RCC 7860 (cell line): ENCODE measurements at regions not wholly inside any gene's neighbourhood (a gene's known extent, or its start where the extent isn't known, plus 50 kb on each side); places are given as distances from the start of the nearest gene placed in this dataset.
"Not testable (repeated sequence)": the region's sequence is repeated elsewhere in the genome, so short reads cannot be mapped to it uniquely, and the experiment has no call there.

Experiments
- DNase-seq: peaks from one replicate; pipeline ENCODE4 v3.0.0-alpha.2; 2015; ENCODE audit warnings: low spot score
- FAIRE-seq: peaks from 2 replicates; lab custom pipeline; 2012; peaks lifted over from hg19 to GRCh38; lab: Jason Lieb, UNC

DNA sequence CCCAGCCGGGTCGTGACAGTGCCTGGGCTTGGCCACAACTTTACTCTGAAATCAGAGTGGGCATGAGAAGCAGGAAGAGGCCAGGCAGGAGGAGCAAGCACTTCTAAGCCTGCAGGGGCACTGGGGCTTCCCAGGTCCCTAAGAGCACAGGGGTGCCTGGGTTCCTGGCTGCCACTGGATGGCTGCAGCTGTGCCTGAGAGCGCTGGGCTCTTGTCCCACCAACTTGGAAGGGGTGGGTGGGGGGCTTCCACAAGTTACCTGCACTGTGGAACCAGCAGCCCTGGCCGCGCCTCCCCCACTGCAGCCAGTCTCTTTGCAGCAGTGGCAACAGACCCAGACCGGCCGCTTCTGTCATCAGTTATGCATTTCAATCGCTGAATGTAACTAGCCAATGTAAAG lies 434.7 kb upstream of the GRM3 start:
- DNase-seq (no peak), FAIRE-seq (no peak)

DNA sequence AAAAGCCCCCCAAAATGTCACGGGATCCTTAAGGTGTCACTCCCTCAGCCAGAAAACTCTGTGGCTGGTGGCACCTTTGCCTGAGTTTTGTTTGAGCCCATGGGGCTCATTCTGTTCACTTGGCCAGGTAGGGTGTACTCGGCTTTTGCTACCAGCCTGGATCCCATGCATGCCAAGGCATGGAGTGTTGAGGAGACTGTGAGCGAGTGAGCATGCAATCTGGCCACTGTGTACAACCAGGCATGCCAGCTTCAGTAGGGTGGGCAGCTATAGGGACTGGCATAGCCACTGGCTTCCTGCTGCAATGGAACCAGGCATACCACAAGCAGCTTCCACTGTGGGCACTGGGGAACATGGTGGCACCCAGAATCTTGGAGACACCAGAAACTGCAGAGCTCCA lies 436.0 kb upstream of the GRM3 start:
- DNase-seq (no peak), FAIRE-seq (no peak)

- FAIRE-seq (no peak), DNase-seq (no peak)
Measured at GRCh38 chr7:86202833-86203232, 440.9 kb upstream of the GRM3 start.

- FAIRE-seq, result no peak
- no peak for DNase-seq
Measured at GRCh38 chr7:86201767-86202166, 441.9 kb upstream of the GRM3 start.

DNA sequence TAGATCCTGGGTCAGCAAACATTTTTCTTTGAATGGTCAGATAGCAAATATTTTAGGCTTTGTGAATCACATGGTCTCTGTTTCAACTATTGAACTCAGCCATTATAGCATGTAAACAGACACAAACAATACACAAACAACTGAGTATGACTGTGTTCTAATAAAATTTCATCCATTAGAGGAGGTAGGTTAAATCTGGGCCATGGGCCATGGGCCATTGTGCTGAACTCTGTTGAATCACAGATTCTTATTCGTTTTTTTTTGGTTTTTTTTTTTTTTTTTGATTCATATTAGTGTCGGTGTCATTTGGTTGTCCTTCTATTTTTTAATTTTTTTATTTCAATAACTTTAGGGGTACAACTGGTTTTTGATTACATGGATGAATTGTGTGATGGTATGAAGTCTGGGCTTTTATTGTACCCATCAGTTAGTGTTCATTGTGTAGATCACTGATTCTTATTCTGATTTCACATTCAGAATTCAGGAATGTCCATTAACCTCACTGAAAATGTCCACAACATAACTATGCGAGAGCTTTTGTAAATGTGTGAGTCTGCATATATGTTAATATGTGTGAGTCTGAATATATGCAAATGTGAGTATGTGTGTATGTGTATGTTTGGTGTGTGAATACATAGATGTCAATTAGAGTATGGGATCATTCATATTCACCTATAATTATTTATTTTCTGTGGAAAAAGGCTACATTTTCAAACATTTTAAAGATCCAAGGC lies 443.7 kb upstream of the GRM3 start:
- FAIRE-seq (no peak), DNase-seq (peak; percentile 3)

- FAIRE-seq (no peak), DNase-seq (no peak)
Measured at GRCh38 chr7:86190351-86190750, 453.4 kb upstream of the GRM3 start.

DNA sequence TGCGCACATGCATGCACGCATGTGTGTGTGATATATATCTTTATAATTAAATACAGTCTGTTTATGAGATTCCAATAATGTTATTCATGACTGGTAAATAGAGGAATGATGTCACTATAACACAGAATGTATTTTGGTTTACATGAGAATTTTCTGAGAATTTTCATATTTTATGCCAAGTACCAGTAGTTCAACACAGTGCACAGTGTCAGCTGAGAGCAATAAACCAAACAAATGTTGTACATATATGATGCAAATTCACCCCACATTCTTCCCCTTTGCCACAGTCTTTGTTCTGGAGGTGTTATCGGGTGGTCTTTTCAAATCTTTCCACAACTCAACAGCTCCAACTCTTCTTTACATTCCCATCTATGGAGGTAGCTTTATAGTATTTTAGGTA lies 462.2 kb upstream of the GRM3 start:
- no peak for DNase-seq
- no peak for FAIRE-seq

DNA sequence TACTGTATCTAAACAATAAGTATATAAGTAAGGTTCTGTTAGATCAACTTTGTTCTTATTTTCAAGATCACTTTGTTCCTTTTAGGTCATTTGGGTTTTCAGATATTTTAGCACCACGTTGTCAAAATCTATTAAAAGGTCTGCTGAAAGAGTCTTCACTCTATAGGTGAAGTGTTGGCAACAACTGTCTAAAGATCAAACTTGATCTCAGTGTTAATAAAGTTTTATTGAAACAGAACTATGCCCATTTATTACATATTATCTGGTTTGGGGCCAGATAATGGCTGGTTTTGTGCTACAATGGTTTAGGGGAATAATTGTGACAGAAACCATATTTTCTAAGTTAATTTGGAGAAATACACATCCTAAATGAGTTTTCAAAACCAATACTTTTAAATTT lies 478.9 kb upstream of the GRM3 start:
- no peak for DNase-seq
- no peak for FAIRE-seq

DNA sequence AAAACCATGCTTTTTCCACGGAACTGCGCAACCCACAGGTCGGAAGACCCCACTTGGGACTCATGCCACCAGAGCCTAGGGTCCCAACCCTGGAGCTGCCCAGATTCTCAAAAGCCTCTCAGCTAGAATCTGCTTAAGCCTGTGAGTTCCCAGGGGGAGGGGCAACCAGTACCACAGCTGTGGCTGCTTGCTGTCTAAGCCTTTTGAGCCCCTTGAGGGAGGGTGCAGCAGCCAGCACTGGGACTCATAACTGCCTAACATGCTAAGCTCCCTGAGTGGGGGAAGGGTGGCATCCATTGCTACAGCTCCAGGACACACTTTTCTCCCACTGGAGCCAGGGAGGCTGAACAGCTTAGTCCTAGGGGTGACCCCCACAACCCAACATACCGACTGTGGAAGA lies 485.6 kb upstream of the GRM3 start:
- no peak for FAIRE-seq
- DNase-seq, result no peak

GRCh38 chr7:86155623-86156022 lies 488.1 kb upstream of the GRM3 start:
- no peak for DNase-seq
- no peak for FAIRE-seq

GRCh38 chr7:86152926-86153325 lies 490.8 kb upstream of the GRM3 start:
- FAIRE-seq, result no peak

DNA sequence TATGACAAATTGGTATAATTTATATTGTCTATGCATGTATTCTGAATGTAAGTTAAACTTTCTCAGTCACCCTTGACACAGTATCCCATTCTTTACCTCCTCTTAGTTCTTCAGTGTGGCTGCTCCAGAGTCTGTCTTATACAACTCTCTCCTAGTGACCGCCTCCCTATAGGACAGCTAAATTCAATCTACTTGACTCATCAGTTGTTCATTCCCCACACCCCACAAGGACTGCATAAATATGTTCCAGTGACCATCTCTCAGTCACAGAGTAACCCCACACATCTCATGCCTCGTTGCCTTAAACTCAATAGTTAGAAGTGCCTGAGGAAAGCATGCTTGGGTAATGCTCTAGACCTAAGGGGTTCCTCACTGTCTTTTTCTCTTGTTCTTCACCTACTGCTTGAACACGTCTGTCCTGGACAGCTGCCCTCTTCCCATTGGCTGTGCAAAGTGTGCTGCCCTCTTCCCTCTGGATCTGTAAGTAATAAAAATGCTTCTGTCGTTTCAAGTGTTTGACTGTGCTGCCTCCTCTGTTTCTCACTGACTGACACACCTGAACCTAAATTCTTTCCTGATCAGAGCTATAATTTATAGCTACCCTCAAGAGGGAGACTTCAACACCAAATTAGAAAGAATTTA lies 494.6 kb upstream of the GRM3 start:
- no peak for FAIRE-seq
- no peak for DNase-seq

More at GRCh38 chr7:86152926-86153325, 490.8 kb upstream of the GRM3 start:
- no peak for DNase-seq

DNA sequence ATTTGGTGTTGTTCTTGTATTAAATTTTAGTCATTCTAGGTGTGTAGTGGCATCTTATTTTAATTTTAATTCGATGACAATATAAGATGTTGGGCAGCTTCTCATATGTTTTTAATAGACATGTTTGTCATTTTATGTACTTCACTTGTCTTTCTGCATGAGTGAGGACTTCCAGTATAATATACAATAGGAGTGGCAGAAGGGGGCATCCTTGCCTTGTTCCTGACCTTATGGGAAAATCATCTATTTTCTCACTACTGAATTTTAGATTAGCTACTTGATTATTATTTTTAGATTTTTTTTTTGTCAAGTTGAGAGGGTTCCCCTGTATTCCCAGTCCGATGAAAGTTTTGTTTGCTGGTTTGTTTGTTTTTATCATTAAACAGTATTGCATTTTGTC lies 495.2 kb upstream of the GRM3 start:
- DNase-seq, result no peak

GRCh38 chr7:86137343-86137742 lies 506.4 kb upstream of the GRM3 start:
- no peak for FAIRE-seq
- no peak for DNase-seq

More for the DNA sequence above, 495.2 kb upstream of the GRM3 start:
- no peak for FAIRE-seq

DNA sequence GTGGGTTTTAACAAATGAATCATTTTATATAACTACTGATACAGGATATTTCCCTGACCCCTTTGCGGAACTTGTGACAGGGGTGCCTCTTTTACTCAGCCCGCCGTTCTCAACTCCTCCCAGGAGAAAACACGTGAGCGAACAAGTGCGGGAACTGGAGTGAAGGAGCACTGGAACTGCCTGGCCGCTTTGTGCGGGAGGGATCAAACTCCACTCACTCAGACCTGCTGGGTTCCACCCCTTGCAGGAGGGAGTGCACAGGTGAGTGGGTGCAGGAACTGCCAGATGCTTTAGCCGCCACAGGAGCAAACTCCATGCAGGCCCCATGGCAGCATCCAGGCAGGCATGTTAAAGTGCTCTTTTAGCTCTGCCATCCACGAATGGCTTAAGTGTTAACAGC lies 513.4 kb upstream of the GRM3 start:
- FAIRE-seq (no peak), DNase-seq (no peak)

DNA sequence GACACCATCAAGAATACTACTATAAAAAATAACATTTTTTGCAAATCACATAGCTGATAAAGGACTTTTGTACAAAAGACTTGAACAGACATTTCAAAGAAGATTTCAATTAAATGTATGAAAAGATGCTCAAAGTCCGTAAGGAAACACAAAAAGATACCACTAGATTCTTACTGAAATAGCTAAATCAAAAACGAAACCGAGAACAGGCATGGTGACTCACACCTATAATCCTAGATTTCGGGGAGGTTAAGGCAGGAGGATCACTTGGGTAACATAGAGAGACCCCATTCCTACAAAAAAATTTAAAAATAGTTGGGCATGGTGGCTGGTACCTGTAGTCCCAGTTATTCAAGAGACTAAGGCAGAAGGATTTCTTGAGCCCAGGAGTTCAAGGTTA lies 520.2 kb upstream of the GRM3 start:
- DNase-seq (no peak), FAIRE-seq (peak; percentile 4)

GRCh38 chr7:86094166-86094669 lies 549.5 kb upstream of the GRM3 start:
- no peak for DNase-seq
- no peak for FAIRE-seq

DNA sequence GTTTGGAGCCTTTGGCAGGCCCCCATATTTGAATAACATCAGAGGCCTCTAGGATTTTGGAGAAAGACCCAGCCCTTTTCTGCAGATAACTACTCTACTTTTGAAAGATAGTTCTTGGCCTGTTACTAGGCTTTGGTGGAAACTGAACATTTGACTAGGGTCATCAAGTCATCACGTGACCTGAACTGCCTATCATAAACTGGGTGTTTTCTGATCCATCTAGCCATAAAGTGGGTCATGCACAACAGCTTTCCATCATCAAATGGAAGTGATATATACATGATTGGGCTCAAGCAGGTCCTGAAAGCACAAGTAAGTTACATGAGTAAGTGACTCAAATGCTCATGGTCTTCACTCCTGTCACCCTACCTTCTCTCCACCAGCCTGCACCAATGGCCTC lies 552.3 kb upstream of the GRM3 start:
- FAIRE-seq, result no peak
- DNase-seq, result no peak

DNA sequence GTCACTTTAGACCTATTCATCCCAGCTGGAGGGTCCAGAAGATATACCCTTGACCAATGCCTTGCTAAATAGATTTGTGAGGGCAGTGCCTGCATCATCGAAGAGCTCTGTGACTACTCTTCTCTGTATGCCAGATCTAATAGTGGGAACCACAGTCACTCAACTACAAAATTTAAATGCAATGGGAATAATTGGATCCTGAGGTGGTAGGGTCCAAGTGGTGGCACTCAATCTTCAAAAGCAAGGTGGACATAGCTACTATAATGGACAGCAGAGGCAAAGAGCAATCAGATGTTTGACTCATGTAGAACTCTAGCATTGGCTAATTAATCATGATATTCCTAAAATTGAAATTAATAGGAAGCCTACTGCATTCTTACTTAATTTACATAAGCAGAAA lies 554.3 kb upstream of the GRM3 start:
- DNase-seq, result no peak
- no peak for FAIRE-seq

- not testable (repeated sequence) for DNase-seq, FAIRE-seq
Measured at GRCh38 chr7:86064572-86064971, 579.1 kb upstream of the GRM3 start.

GRCh38 chr7:86058649-86059048 lies 585.1 kb upstream of the GRM3 start:
- FAIRE-seq (no peak), DNase-seq (no peak)

GRCh38 chr7:86050918-86051317 lies 592.8 kb upstream of the GRM3 start:
- FAIRE-seq (no peak), DNase-seq (no peak)
